HepG2 (cell line): ENCODE measurements at regions not wholly inside any gene's neighbourhood (a gene's known extent, or its start where the extent isn't known, plus 50 kb on each side); places are given as distances from the start of the nearest gene placed in this dataset.

Experiments
- ATAC-seq: fragments of 200-7000 bp; cut with Tn5 transposase; 3 replicates; pipeline ENCODE4 v1.9.1; 2020; ENCODE audit warnings: mild to moderate bottlenecking, moderate library complexity
- BruUV-seq: library from RNA; stranded (reverse); fragments of 400-500 nt; replicated peaks from 2 replicates; lab custom pipeline; 2021; lab: Mats Ljungman, UMichigan
- CTCF ChIA-PET: fragments of 300-600 bp; formaldehyde crosslinking; extraction: SDS; loops from one replicate; lab custom pipeline; 2021; ENCODE audit warnings: low total read pairs, inconsistent platforms, low intra/inter-chr PET ratio; lab: Yijun Ruan, JAX
- POLR2A ChIA-PET: fragments of 350-600 bp; sonication (Branson Sonifier 250); formaldehyde crosslinking; loops from one replicate; lab custom pipeline; 2020; ENCODE audit warnings: antibody characterized with exemption, inconsistent platforms; lab: Yijun Ruan, JAX
- DNase-seq: peaks from one replicate; pipeline ENCODE4 v3.0.0-alpha.2; 2015; ENCODE audit warnings: low spot score
- FAIRE-seq: peaks from 3 replicates; lab custom pipeline; 2011; peaks lifted over from hg19 to GRCh38; lab: Jason Lieb, UNC
- H2AFZ ChIP-seq: one replicate; pipeline ENCODE4 v1.6.1; 2011; ENCODE audit warnings: low read length, inconsistent platforms
- H3K27ac ChIP-seq: fragments of 300-600 bp; 3 replicates; pipeline ENCODE4 v1.8.0; 2011; ENCODE audit warnings: mixed run types, mild to moderate bottlenecking, mixed read lengths, low read length, inconsistent platforms; ENCODE audit not compliant: insufficient read depth; ENCODE audit errors: extremely low read length
- H3K27me3 ChIP-seq, 2 experiments: fragments of 200-600 bp in 1 of 2; 2 replicates in 1 of 2; 3 replicates in 1 of 2; pipeline versions ENCODE4 v1.6.0 to v1.8.0; 2011; ENCODE audit warnings: low read length in 2 of 2, mild to moderate bottlenecking in 2 of 2, moderate library complexity in 2 of 2, inconsistent platforms in 1 of 2; ENCODE audit not compliant: insufficient read depth in 2 of 2, control insufficient read depth in 1 of 2
- H3K36me3 ChIP-seq, 2 experiments: fragments of 200-600 bp in 1 of 2; replicated peaks in 1 of 2; 2 replicates in 1 of 2; 3 replicates in 1 of 2; pipeline versions ENCODE4 v1.5.1 to v1.8.0; 2011; ENCODE audit warnings: low read length in 2 of 2, inconsistent platforms in 1 of 2; ENCODE audit not compliant: insufficient read depth in 2 of 2, control insufficient read depth in 1 of 2
- H3K4me1 ChIP-seq: 2 replicates; pipeline ENCODE4 v1.5.1; 2012; ENCODE audit warnings: low read length, inconsistent platforms; ENCODE audit not compliant: insufficient read depth
- H3K4me2 ChIP-seq: 2 replicates; pipeline ENCODE4 v1.6.0; 2011; ENCODE audit warnings: low read depth, low read length, inconsistent platforms
- H3K4me3 ChIP-seq, 3 experiments: fragments of 200-600 bp in 1 of 3; sonication (generic), shearing (Covaris generic) in 1 of 3; replicated peaks in 1 of 3; 2 replicates each; pipeline ENCODE4 v1.5.1; 2011 to 2016; ENCODE audit warnings: low read length in 3 of 3, inconsistent platforms in 2 of 3, low read depth in 2 of 3, mild to moderate bottlenecking in 2 of 3, control low read depth in 1 of 3, mixed read lengths in 1 of 3; ENCODE audit not compliant: insufficient read depth in 1 of 3
- H3K79me2 ChIP-seq: one replicate; pipeline ENCODE4 v1.6.1; 2011; ENCODE audit warnings: low read length, inconsistent platforms; ENCODE audit not compliant: insufficient read depth
- H3K9ac ChIP-seq: 2 replicates; pipeline ENCODE4 v1.6.0; 2011; ENCODE audit warnings: mild to moderate bottlenecking, low read depth, low read length, inconsistent platforms; ENCODE audit not compliant: insufficient read depth
- H3K9me3 ChIP-seq: 2 replicates; pipeline ENCODE4 v1.5.1; 2012; ENCODE audit warnings: mild to moderate bottlenecking, low read length
- H4K20me1 ChIP-seq: 2 replicates; pipeline ENCODE4 v1.6.0; 2011; ENCODE audit warnings: inconsistent platforms, mild to moderate bottlenecking, low read length, moderate library complexity; ENCODE audit not compliant: insufficient read depth
- CBX2 ChIP-seq, 2 experiments: fragments of 200-600 bp in 1 of 2; sonication (generic); formaldehyde crosslinking in 1 of 2; IDR thresholded peaks; 2 replicates each; pipeline versions ENCODE4 v1.7.0 to v1.8.1; 2018 to 2022; ENCODE audit warnings: low read depth in 2 of 2, low read length in 1 of 2, mild to moderate bottlenecking in 1 of 2, missing genetic modification reagents in 1 of 2
- EEA1 ChIP-seq: sonication (generic); formaldehyde crosslinking; IDR thresholded peaks from 2 replicates; pipeline ENCODE4 v1.5.1; 2020; ENCODE audit warnings: mild to moderate bottlenecking, missing genetic modification reagents, borderline replicate concordance
- JUNB ChIP-seq: sonication (generic); formaldehyde crosslinking; IDR thresholded peaks from 2 replicates; pipeline ENCODE4 v1.8.0; 2022; ENCODE audit warnings: missing genetic modification reagents, mild to moderate bottlenecking, borderline replicate concordance
- KAT2B ChIP-seq: fragments of 150-350 bp; IDR thresholded peaks from 2 replicates; pipeline ENCODE4 v1.6.1; 2014; ENCODE audit warnings: low read depth, low read length, borderline replicate concordance
- KDM3A ChIP-seq: IDR thresholded peaks from 2 replicates; pipeline ENCODE4 v1.6.1; 2018; ENCODE audit warnings: low read depth, missing compliant biosample characterization
- MYC ChIP-seq: sonication (generic); formaldehyde crosslinking; IDR thresholded peaks from 2 replicates; pipeline ENCODE4 v1.9.0; 2021; ENCODE audit warnings: missing genetic modification reagents, borderline replicate concordance
- NFKB2 ChIP-seq: sonication (generic); formaldehyde crosslinking; IDR thresholded peaks from 2 replicates; pipeline ENCODE4 v1.4.0; 2020; ENCODE audit warnings: missing genetic modification reagents, borderline replicate concordance
- RARG ChIP-seq: sonication (generic); formaldehyde crosslinking; IDR thresholded peaks from 2 replicates; pipeline ENCODE4 v1.4.0; 2020; ENCODE audit warnings: low read depth, mild to moderate bottlenecking, missing genetic modification reagents
- SMYD3 ChIP-seq: sonication (generic); formaldehyde crosslinking; IDR thresholded peaks from 2 replicates; pipeline ENCODE4 v1.8.1; 2023; ENCODE audit warnings: mild to moderate bottlenecking, missing genetic modification reagents
- SP4 ChIP-seq: sonication (generic); formaldehyde crosslinking; IDR thresholded peaks from 2 replicates; pipeline ENCODE4 v1.8.1; 2023; ENCODE audit warnings: mild to moderate bottlenecking, missing genetic modification reagents
- TEAD3 ChIP-seq: optimal IDR thresholded peaks from 2 replicates; pipeline ENCODE3; 2016; ENCODE audit warnings: borderline replicate concordance
- THAP11 ChIP-seq: IDR thresholded peaks from 2 replicates; pipeline ENCODE4 v1.6.1; 2016; ENCODE audit warnings: missing biosample characterization, missing genetic modification reagents
- ZBTB38 ChIP-seq: sonication (generic); formaldehyde crosslinking; IDR thresholded peaks from 2 replicates; pipeline ENCODE4 v1.5.1; 2020; ENCODE audit warnings: mild to moderate bottlenecking, missing genetic modification reagents
- ZMYM2 ChIP-seq: sonication (generic); formaldehyde crosslinking; IDR thresholded peaks from 2 replicates; pipeline ENCODE4 v1.8.0; 2022; ENCODE audit warnings: mild to moderate bottlenecking, missing genetic modification reagents
- ZNF24 ChIP-seq: fragments of 450-650 bp; IDR thresholded peaks from 2 replicates; pipeline ENCODE4 v1.6.1; 2017; ENCODE audit warnings: antibody characterized with exemption, mild to moderate bottlenecking
- ZNF432 ChIP-seq: sonication (generic); formaldehyde crosslinking; IDR thresholded peaks from 2 replicates; pipeline ENCODE4 v1.5.0; 2020; ENCODE audit warnings: missing genetic modification reagents, mild to moderate bottlenecking, borderline replicate concordance
- ZNF558 ChIP-seq: sonication (generic); formaldehyde crosslinking; IDR thresholded peaks from 2 replicates; pipeline ENCODE4 v1.9.0; 2022; ENCODE audit warnings: mild to moderate bottlenecking, missing genetic modification reagents, borderline replicate concordance
- WGBS: methylation state at CpG from one replicate; pipeline ENCODE4 v1.1.6; 2017; ENCODE audit warnings: low lambda C conversion rate; 5-methylcytosine and 5-hydroxymethylcytosine counted together
- in situ Hi-C: cut with HindIII; loops from 2 replicates; pipeline ENCODE4 v1.10.0; 2017; ENCODE audit warnings: low pct_unique_long_range_greater_than_20kb; ENCODE audit not compliant: extremely low pct_ligation_motif_present
- intact Hi-C: fragments of 100-400 bp; cut with micrococcal nuclease; formaldehyde crosslinking; loops from one replicate; pipeline ENCODE4 v1.10.0; 2022; ENCODE audit not compliant: unreplicated experiment
- TF ChIP-seq, protein P1 (sequence below): sonication (generic); formaldehyde crosslinking; IDR thresholded peaks from 2 replicates; pipeline ENCODE4 v1.5.1; 2020; ENCODE audit warnings: mild to moderate bottlenecking, missing genetic modification reagents, moderate library complexity
- TF ChIP-seq, protein P2 (sequence below): sonication (generic); formaldehyde crosslinking; IDR thresholded peaks from 2 replicates; pipeline ENCODE4 v1.4.0; 2020; ENCODE audit warnings: missing genetic modification reagents

DNA sequence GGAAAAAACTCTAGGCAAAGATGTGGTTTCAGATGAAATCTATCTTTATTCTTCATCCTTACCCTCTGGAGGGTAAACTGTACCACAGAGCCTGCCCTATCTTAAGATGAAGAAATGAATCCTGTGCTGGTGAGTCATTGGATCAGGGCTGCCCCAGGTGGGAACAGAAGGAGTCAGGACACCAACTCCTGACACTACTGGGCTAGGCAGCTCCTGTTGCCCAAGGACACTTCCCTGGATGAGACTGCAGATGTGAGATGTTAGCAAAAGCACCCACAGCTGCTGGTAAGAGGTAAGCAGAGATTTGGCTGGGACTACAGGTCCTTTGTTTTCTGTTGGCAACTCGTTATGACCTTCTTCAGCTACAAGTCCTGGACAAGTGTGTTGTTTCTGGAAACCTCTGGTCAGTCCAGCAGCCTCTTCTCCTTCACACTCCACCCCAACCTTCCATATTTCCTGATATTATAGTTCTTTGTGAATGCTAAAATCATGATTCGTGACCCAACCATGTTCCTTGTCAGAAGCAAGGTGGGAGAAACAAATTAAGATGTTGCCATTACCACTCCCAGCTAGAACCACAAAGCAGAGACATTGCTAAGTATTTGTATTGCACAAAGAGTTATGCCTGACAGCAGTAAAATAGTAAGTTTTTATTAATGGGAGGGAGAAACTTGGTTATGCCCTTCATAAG is 104.2 kb upstream of the TGFBR2 start:
- H4K20me1 ChIP-seq: no peaks in the 10 kb centered on the region

More for the DNA sequence above, 104.2 kb upstream of the TGFBR2 start:
- FAIRE-seq (no peak), DNase-seq (no peak), ATAC-seq (no peak)
- ChIA-PET CTCF (no interaction called here), POLR2A (no interaction called here)
- H3K4me3 ChIP-seq: no peak overlapping the region
- H3K36me3 ChIP-seq: no peaks in the 10 kb centered on the region
- H2AFZ ChIP-seq: no peak overlapping the region
- no peaks in the 10 kb centered on the region for H3K79me2 ChIP-seq
- WGBS: 96% methylated on average over 2 of the region's 2 CpGs
- no peak overlapping the region for H3K27ac ChIP-seq
- H3K9ac ChIP-seq: no peak overlapping the region
- H3K9me3 ChIP-seq: no peaks in the 10 kb centered on the region
- H3K4me1 ChIP-seq: peaks cover 42% of the 10 kb centered on the region
- in situ Hi-C loops: no loop called here
- intact Hi-C loops: no loop called here
- H3K27me3 ChIP-seq: no peaks in the 10 kb centered on the region
- TF ChIP-seq MYC (no peak), KAT2B (no peak), ZNF432 (no peak), KDM3A (CRISPR knock-in tag) (no peak), ZMYM2 (no peak), EEA1 (CRISPR knock-in tag) (no peak), ZNF24 (no peak), SP4 (CRISPR knock-in tag) (no peak), RARG (CRISPR knock-in tag) (no peak), JUNB (CRISPR knock-in tag) (no peak), SMYD3 (CRISPR knock-in tag) (no peak), ZBTB38 (CRISPR knock-in tag) (no peak), NFKB2 (CRISPR knock-in tag) (no peak), THAP11 (CRISPR knock-in tag) (no peak), CBX2 (IDR thresholded peaks at IDR 0.05; ENCODE audit: low read depth, low read length) (no peak), CBX2 (CRISPR knock-in tag; IDR thresholded peaks at IDR 0.05; ENCODE audit: low read depth) (no peak), TEAD3 (CRISPR knock-in tag) (no peak), ZNF558 (CRISPR knock-in tag) (no peak)
- TF ChIP-seq, protein P1, sequence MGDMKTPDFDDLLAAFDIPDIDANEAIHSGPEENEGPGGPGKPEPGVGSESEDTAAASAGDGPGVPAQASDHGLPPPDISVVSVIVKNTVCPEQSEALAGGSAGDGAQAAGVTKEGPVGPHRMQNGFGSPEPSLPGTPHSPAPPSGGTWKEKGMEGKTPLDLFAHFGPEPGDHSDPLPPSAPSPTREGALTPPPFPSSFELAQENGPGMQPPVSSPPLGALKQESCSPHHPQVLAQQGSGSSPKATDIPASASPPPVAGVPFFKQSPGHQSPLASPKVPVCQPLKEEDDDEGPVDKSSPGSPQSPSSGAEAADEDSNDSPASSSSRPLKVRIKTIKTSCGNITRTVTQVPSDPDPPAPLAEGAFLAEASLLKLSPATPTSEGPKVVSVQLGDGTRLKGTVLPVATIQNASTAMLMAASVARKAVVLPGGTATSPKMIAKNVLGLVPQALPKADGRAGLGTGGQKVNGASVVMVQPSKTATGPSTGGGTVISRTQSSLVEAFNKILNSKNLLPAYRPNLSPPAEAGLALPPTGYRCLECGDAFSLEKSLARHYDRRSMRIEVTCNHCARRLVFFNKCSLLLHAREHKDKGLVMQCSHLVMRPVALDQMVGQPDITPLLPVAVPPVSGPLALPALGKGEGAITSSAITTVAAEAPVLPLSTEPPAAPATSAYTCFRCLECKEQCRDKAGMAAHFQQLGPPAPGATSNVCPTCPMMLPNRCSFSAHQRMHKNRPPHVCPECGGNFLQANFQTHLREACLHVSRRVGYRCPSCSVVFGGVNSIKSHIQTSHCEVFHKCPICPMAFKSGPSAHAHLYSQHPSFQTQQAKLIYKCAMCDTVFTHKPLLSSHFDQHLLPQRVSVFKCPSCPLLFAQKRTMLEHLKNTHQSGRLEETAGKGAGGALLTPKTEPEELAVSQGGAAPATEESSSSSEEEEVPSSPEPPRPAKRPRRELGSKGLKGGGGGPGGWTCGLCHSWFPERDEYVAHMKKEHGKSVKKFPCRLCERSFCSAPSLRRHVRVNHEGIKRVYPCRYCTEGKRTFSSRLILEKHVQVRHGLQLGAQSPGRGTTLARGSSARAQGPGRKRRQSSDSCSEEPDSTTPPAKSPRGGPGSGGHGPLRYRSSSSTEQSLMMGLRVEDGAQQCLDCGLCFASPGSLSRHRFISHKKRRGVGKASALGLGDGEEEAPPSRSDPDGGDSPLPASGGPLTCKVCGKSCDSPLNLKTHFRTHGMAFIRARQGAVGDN (CRISPR knock-in tag): no peak
- TF ChIP-seq, protein P2, sequence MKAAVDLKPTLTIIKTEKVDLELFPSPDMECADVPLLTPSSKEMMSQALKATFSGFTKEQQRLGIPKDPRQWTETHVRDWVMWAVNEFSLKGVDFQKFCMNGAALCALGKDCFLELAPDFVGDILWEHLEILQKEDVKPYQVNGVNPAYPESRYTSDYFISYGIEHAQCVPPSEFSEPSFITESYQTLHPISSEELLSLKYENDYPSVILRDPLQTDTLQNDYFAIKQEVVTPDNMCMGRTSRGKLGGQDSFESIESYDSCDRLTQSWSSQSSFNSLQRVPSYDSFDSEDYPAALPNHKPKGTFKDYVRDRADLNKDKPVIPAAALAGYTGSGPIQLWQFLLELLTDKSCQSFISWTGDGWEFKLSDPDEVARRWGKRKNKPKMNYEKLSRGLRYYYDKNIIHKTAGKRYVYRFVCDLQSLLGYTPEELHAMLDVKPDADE (CRISPR knock-in tag): no peak
- BruUV-seq: no TSS peak
- H3K4me2 ChIP-seq: no peak overlapping the region
